ENCODE measurements at regions not wholly inside any gene's neighbourhood (a gene's known extent, or its start where the extent isn't known, plus 50 kb on each side); places are given as distances from the start of the nearest gene placed in this dataset.

DNA sequence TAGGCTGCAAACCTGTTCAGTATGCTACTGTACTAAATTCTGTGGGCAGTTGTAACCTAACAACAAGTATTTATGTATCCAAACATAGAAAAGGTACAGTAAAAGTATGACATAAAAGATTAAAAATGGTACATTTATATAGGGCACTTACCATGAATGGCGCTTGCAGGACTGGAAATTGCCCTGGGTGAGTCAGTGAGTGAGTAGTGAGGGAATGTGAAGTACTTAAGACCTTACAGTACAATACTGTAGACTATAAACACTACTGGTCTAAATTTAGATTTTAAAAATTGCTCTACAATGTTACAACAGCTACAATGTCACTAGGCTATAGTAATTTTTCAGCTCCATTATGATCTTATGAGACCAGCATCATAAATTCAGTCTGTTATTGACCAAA is 146.0 kb upstream of the GNAI1 start:
- TF ChIP-seq, protein P1, sequence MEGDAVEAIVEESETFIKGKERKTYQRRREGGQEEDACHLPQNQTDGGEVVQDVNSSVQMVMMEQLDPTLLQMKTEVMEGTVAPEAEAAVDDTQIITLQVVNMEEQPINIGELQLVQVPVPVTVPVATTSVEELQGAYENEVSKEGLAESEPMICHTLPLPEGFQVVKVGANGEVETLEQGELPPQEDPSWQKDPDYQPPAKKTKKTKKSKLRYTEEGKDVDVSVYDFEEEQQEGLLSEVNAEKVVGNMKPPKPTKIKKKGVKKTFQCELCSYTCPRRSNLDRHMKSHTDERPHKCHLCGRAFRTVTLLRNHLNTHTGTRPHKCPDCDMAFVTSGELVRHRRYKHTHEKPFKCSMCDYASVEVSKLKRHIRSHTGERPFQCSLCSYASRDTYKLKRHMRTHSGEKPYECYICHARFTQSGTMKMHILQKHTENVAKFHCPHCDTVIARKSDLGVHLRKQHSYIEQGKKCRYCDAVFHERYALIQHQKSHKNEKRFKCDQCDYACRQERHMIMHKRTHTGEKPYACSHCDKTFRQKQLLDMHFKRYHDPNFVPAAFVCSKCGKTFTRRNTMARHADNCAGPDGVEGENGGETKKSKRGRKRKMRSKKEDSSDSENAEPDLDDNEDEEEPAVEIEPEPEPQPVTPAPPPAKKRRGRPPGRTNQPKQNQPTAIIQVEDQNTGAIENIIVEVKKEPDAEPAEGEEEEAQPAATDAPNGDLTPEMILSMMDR (IDR thresholded peaks at IDR 0.05; ENCODE audit: low read length), result no peak
- TF ChIP-seq EZH2phosphoT487 (IDR thresholded peaks at IDR 0.05; ENCODE audit: low read length) (no peak), EZH2 (optimal IDR thresholded peaks at IDR 0.05; ENCODE audit: low read depth, low read length) (no peak)
